ENCODE measurements at regions not wholly inside any gene's neighbourhood (a gene's known extent, or its start where the extent isn't known, plus 50 kb on each side); places are given as distances from the start of the nearest gene placed in this dataset.

GRCh38 chr3:193187070-193187722 is 53.8 kb upstream of the PLAAT1 start (continued):
- TF ChIP-seq KDM4A (IDR thresholded peaks at IDR 0.05; ENCODE audit: low read depth, low read length, severe bottlenecking) (no peak), CBX8 (IDR thresholded peaks at IDR 0.05; ENCODE audit: borderline replicate concordance, low read depth, low read length) (no peak), GABPA (IDR thresholded peaks at IDR 0.05; ENCODE audit: borderline replicate concordance, insufficient read depth, low read length) (no peak), MAFK (IDR thresholded peaks at IDR 0.05; ENCODE audit: low read depth, low read length) (no peak), JUND (IDR thresholded peaks at IDR 0.05; ENCODE audit: low read length) (no peak), RBBP5 (IDR thresholded peaks at IDR 0.05; ENCODE audit: borderline replicate concordance, low read depth, low read length) (no peak), PHF8 (conservative IDR thresholded peaks at IDR 0.05; ENCODE audit: low read depth, low read length) (no peak), POLR2AphosphoS5 (IDR thresholded peaks at IDR 0.05; ENCODE audit: low read depth, low read length) (no peak)
